NCI-H146 treated with DMSO at 0.1 percent for 48 hours (cell line): ENCODE measurements at regions not wholly inside any gene's neighbourhood (a gene's known extent, or its start where the extent isn't known, plus 50 kb on each side); places are given as distances from the start of the nearest gene placed in this dataset.

Experiments
- DNase-seq: peaks from one replicate; lab custom pipeline; 2025; ENCODE audit not compliant: unreplicated experiment; lab: John Stamatoyannopoulos, UW

- DNase-seq = no peak
Measured at GRCh38 chr1:199151634-199152425, 513.0 kb downstream of the PTPRC start.

- DNase-seq = no peak
Measured at GRCh38 chr1:199152676-199153075, 513.8 kb downstream of the PTPRC start.

DNA sequence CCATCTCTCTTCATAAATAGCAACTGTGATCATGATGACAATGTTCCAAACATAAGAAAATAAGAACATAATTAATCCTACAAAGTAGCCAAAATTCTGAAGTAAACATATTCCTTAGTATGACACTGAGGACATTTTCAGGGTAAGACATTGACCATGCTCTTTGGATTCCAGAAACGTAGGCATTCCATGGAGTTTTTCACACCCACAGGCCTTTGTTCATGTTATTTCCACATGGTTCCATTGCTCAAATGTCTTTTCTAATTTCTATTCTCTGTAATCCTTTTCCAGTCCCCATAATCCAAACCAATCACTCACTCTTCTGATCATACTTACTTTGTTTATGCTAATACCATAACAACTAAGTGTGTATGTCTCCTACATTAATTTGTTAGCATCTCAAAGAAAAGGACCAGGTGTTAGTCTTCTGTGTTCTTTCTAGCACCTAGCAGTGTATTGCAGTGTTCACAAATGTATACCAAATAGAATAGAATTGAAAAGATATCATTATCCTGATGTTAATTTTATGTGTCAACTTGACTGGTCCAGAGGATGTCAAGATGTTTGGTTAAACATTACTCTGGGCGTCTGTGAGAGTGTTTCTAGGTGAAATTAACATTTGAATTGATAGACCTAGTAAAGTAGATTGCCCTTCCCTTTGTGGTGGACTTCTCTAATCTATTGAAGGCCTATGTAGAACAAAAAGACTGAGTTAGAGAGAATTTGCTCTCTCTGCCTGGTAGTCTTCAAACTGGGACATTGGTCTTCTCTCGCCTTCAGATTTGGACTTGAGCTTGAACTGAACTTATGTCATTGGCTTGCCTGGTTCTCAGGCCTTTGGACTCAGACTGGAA is 516.6 kb downstream of the PTPRC start:
- DNase-seq = no peak

DNA sequence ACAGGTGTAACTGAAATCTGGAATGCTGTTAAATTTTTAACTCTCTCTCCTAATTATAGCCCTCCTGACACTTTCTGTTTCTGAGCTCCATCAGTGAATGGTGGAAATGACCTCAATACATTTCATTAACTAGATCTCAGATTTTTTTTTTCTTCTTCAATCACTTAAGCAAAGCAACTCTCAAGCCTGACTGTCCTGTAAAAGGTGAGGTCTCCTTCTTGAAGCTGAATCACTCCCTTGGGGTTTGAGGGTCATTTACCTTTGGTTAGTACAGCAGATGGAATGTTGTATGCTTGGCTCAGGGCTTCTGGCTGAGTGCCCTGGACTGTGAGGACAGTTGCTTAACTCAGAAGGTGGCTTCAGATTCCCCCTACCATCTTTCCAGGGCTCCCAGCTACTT is 518.7 kb downstream of the PTPRC start:
- DNase-seq = no peak

- no peak for DNase-seq
Measured at GRCh38 chr1:199160521-199161318, 521.9 kb downstream of the PTPRC start.

DNA sequence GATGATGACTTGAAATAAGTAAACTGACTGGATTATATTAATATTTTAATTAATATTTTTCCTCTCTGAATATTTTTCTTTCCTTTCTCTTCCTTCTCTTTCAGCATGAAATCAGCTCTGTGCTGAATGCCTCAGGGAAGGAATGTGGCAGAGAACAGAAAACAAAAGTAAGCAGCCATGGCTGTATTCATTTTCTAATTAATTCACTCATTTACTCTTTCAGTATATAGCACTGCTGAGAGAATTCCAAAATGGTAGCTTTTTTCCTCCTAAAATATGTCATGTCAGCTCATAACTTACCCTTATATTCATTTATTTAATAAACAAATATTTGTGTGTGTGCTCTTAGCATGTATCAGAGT is 522.5 kb downstream of the PTPRC start:
- no peak for DNase-seq

DNA sequence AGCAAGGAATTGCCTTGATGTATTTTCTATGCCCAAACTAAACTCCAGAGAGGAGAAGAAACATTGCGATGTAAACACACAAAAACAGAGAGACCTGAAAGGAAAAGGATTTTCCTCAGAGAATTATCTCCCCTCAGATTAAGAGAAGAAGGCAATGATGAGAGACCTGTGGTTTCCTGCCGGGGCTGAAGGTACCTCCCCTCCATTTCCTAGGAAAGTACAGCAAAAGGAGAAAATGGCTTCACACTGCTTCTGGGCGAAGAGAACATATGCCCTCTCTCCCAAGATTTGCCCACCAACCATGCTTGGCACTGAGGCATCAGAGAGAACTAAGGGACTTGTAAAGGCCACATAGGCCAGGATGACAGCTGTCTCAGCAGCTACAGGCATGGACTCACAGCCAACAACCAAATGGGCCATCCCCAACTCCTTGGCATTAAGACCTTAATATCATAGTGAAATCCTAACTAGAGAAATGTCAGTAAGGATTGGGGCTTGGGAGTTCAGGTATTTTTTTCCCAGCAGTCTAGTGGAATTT is 523.0 kb downstream of the PTPRC start:
- no peak for DNase-seq

GRCh38 chr1:199163267-199163666 is 524.4 kb downstream of the PTPRC start:
- DNase-seq = no peak

DNA sequence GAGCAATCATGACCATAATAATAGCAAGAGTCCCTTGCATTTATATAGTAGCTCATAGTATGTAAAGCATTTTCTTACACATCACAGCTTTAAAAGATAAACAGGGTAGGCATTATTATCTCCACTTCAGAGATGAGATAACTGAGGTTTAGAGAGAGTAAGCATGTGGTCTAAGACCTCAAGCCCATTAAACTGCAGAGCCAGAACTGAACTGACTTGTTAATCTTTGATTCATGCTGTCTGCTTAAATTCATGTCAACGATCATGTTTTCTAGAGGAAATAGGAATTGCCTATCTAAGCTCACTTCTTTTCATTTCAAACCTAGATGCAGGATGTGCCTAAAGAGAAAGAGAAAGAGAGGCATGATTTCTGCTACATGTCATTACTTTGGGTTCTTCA is 524.8 kb downstream of the PTPRC start:
- DNase-seq = no peak

DNA sequence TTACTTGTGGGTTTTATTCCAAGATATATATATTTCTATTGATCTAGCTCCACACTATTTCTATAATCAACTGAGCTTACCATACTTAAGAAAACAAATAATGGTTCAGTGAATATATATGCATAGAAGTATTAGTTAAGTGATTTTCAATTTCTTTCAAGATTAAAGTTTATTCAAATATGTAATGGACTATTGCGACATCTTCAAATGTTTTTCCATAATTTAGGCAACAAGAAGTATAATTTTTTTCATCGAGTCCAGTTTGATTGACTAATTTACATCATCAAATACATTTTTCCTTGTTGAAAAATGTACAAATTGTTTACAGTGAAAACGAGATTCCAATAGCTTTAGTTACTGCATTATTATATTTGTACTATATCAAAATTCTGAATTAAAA is 528.6 kb downstream of the PTPRC start:
- DNase-seq = no peak

- DNase-seq = no peak
Measured at GRCh38 chr1:199168888-199169585, 530.2 kb downstream of the PTPRC start.

- no peak for DNase-seq
Measured at GRCh38 chr1:199170711-199171110, 531.9 kb downstream of the PTPRC start.

- DNase-seq = no peak
Measured at GRCh38 chr1:199172171-199173124, 533.6 kb downstream of the PTPRC start.

- DNase-seq = no peak
Measured at GRCh38 chr1:199173356-199173755, 534.5 kb downstream of the PTPRC start.

GRCh38 chr1:199174336-199174735 is 535.5 kb downstream of the PTPRC start:
- DNase-seq = no peak

GRCh38 chr1:199176713-199177112 is 537.9 kb downstream of the PTPRC start:
- DNase-seq = no peak

DNA sequence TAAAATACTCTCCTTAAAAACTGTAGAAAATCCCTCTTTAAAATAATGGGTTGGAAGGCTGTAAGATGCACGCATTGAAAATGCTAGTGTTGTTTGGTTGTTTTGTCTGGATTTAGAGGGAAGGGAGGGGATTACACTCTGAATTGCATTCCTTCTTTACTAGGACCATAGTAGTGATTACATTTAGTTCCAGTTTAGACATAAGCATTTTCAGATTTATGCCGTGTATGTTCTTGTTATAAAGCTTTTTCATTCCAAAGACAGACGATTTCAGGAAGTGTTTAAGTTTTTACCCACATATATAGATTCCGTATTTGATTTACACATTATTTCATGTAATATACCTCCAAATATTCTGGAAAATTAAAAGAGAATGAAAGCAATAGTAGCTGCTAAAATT is 538.4 kb downstream of the PTPRC start:
- DNase-seq = no peak

GRCh38 chr1:199178646-199179045 is 539.8 kb downstream of the PTPRC start:
- DNase-seq = no peak

DNA sequence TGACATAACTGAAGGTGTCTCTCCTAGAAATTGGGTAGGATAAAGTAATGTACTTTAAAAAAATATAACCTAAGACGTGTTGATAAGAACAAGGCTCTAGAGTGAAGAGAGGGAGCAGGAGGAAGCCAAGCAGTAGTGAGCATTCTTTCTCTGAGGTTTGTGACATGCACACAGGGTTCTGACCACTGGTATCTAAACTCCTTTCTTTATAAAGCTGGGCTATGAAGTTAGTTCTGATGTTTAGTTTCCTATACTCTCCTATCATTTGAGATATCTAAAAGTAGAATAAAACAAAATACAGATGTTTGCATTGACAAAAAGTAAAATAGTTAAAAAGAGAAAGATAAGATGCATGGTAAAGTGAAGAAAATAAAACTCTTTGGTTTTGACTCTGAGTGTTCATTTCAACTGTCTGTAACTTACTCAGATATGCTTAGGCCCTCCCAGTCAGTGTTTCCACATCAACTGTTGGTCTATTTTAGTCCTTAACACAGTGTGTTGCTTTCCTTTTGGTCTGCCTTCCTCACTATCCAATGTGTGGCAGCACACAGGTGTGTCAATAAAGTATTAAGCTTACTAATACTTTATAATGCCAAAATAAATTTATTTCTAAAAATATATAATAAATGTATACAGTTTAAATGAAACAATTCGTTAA is 543.5 kb downstream of the PTPRC start:
- no peak for DNase-seq
